HG03103 (cell line): ENCODE measurements at regions not wholly inside any gene's neighbourhood (a gene's known extent, or its start where the extent isn't known, plus 50 kb on each side); places are given as distances from the start of the nearest gene placed in this dataset.

Experiments
- ATAC-seq: cut with Tn5 transposase; IDR thresholded peaks from one replicate; pipeline ENCODE4 v1.9.1; 2021; ENCODE audit warnings: low read depth; ENCODE audit not compliant: unreplicated experiment

GRCh38 chr6:15960740-15961634 is 167.9 kb upstream of the MYLIP start:
- no peak for ATAC-seq

GRCh38 chr6:15957655-15958169 is 171.2 kb upstream of the MYLIP start:
- no peak for ATAC-seq

- no peak for ATAC-seq
Observed at GRCh38 chr6:15956205-15957106, 172.4 kb upstream of the MYLIP start.

GRCh38 chr6:15955484-15955883 is 173.4 kb upstream of the MYLIP start:
- no peak for ATAC-seq

DNA sequence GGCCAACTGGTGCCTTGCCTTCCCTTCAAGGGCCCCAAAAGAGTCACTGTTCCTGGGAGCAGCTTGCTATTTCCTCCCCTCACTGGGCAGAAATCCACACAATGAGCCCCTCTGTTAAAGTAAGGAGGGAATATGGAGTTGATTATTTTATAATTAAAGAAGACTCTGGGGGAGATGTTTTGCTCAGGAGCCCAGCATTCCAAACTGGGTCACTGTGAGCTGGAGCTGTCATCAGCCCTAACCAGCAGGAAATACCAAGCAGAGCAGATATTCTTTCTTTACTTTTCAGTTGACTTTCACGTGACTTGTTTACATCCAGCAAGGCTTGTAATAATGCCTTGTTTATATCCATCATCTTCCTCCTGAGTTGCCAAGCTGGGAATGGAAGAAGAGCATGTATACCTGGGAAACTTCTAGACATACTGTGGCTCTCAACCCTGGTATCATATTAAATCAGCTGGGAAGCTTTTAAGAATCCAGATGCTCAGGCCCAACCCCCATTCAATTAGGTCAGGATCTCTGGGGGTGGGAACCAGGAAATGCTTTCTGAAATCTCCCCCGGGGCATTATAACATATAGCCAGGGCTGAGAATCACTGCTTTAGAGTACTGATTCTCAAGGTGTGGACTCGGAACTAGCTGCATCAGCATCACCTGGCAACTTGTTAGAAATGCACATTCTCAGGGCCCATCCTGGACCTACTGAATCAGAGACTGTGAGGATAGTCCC is 175.6 kb upstream of the MYLIP start:
- ATAC-seq: no peak

- no peak for ATAC-seq
Observed at GRCh38 chr6:15952231-15953151, 176.4 kb upstream of the MYLIP start.

GRCh38 chr6:15950962-15951569 is 177.8 kb upstream of the MYLIP start:
- no peak for ATAC-seq

DNA sequence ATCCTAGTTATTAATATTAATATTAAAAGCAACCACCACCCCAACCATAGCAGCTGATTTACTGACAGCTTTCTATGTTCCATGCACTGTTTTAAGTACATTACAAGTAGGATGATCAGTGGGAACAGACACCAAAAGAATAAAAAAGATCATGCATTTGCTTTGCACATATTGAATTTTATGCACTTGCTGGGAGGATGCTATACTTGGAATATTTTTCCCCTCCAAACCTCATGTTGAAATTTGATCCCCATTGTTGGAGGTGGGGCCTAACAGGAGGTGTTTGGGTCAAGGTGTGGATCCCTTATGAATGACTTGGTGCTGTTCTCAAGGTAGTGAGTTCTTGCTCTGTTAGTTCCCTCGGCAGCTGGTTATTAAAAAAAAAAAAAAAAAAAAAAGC is 178.9 kb upstream of the MYLIP start:
- no peak for ATAC-seq

DNA sequence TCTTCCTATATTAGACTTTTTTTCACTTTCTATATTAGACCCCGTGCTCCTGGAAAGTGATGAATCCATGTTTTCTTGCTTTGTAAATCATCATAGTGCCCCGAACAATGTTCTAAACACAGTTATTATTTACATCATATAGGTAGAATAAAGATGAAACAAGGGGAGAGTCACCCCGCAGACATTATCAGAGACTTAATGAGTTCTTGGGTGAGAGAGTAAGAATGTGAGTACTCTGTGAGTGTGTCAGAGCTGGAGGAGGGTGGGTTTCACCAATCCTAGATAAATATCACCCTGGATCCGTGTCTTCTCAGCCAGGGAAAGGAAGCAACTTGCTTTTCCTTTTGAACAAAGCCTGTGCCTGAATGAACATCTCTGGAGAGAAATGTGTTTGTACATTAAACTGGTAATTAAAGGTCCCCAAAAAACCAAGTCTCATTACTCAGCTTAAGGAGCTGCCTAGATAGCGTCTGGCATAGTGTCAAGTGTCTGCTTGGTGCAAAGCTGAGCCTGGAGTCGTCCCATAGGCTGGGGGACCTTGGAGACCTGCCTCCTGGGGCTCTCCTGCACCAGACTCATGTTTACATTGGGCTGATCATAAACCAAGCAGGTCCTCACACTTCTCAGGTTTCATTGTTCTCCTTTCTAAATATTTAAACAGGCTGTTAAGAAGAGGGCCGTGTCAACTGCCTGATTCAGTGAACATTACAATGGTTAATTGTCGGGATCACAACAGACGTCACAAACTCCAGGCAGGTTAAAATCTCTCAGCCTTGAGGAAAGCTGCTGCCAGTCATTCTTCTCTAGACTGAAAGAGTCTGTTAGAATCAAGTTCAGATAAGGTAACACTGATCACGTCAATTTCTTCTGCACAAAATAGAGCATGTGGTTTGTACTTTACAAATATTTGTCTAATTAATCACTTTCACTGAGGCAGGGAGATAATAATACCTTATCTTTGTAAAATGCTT is 179.7 kb upstream of the MYLIP start:
- no peak for ATAC-seq

- no peak for ATAC-seq
Observed at GRCh38 chr6:15947923-15948322, 181.0 kb upstream of the MYLIP start.

DNA sequence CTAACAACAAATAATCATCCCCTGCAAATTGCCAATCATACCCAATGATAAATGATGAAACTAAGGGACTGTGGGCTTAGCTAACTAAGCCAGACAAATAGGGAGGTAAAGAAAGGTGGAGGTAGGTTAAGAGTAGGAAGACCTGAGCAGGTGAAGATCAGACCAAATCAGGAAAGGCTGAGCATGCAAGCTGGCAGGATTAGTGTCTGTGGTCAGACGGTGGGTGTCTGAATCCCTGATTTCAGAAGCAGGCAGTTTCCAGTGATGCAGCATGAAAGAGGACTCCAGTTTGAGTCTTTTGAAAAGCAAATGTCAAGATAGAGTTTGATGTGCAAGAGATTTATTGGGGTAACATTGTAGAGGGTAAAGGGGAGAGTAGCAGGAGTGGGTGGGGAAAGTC is 181.4 kb upstream of the MYLIP start:
- no peak for ATAC-seq

DNA sequence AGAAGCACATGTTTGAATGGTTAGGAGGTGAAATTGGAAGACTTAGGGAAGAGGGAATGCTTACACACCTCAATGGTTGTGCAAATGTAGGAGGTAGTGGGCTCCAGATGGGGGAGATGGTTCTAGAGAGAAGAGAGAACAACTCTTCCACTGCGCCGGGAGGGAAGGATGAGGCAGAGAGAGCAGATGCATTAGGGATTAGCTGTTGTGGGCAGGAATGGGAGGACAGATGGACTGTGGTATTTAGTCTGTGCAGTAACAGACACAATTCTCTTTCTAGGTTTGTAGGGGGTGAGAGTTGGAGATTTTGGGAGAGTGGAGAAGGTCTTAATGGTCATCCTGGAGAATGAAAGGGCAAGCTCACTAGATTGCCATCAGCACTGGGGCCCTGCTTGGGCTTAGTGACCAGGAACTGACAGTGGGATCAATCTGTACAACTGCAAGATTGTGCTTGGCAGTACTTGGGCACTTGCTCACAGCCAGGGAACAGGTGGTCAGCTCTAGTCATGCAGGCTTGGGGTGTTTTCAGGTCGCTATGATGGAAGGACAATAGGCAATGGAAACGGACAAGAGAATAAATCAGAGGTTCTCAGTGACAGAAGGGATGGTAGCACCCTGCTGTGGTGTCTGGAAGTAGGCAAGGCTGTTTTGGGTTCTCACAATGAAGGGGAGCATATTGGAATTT is 182.0 kb upstream of the MYLIP start:
- no peak for ATAC-seq

DNA sequence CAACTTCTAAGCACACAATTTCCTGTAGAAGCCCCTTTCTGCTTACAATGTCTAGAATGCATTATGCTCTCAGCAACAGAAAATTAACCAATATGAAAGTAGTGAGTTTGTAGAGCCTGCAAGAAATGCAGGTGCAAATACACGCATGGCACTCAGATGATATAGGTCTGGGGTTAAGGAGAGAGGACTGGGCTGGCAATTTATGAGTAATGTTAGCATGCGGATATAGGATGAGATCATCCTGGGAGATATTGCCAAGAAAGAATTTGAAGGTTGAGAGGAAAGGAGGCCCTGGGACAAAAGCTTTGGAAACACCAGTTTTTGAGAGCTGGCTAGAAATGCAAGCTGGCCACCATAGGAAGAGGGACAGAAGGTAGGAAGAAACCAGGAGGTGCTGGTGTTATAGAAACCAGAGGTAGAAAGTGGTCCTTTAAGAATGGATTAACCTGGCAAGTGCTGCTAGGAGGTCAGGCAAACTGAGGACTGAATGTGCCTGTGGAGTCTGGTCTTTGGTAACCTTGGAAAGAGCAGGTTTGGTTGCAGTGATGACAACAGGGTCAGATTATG is 183.2 kb upstream of the MYLIP start:
- no peak for ATAC-seq

DNA sequence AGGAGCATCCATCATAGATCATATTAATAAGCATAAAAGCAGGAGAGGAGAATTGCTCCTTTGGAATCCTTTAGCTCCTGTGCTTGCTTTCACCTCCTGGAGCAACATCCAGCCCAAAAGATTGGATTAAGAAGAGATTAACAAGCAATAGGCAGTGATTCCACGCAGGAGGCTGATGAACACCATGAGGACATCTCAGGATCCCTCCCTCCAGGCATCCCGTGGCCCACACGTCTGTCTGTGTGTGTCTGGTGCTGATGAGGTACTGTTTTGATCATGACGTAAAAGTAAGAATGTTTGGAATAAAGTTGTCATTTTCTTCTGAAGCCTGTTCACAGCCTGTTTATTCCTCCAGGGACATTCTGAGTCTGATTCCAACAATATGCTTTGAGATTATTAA is 185.5 kb upstream of the MYLIP start:
- ATAC-seq: no peak

DNA sequence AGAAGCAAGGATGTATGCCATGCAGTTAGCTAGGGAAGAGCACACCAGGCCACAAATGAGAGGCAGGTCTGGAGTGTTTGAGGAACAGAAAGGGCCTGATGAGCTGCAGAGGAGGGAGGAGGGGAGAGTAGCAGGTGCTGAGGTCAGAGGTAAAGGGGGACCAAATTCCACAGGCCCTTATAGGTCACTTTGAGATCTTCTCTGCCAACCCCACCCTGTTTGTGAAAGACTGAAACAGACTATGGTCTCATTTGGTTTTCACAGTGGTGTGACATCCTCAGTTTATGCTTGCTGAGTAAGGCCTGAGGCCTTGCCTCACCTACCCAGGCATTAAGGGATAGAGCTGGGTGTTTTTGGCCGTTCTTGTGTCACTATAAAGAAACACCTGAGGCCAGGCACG is 187.7 kb upstream of the MYLIP start:
- no peak for ATAC-seq

- ATAC-seq: no peak
Observed at GRCh38 chr6:15938107-15938506, 190.8 kb upstream of the MYLIP start.

GRCh38 chr6:15937602-15938001 is 191.3 kb upstream of the MYLIP start:
- ATAC-seq: no peak
